HG03565 (cell line): ENCODE measurements at regions not wholly inside any gene's neighbourhood (a gene's known extent, or its start where the extent isn't known, plus 50 kb on each side); places are given as distances from the start of the nearest gene placed in this dataset.

Experiments
- ATAC-seq: cut with Tn5 transposase; IDR thresholded peaks from one replicate; pipeline ENCODE4 v1.9.1; 2021; ENCODE audit warnings: mild to moderate bottlenecking, moderate library complexity; ENCODE audit not compliant: unreplicated experiment

- ATAC-seq, result no peak
These were observed 150.0 kb upstream of the MYCN start for GRCh38 chr2:15790326-15790725.

- no peak for ATAC-seq
These were observed 149.5 kb upstream of the MYCN start for GRCh38 chr2:15790838-15791237.

DNA sequence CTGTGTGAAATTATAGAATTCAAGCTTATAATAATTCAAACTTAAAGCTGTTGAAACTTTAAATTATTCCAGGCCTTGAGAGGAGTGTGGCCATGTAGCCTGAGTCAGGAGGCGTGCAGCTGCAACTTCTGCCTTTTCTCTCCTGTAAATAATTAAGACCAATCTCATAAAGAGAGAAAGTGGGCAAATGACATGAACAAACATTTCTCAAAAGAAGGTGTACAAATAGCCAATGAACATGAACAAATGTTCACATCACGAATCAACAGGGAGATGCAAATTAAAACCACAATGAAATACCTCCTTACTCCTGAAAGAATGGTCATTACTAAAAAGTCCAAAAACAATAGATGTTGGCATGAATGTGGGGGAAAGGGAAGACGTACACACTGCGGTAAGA, 149.1 kb upstream of the MYCN start:
- ATAC-seq, result no peak

- ATAC-seq, result no peak
These were observed 148.0 kb upstream of the MYCN start for GRCh38 chr2:15792331-15792730.

DNA sequence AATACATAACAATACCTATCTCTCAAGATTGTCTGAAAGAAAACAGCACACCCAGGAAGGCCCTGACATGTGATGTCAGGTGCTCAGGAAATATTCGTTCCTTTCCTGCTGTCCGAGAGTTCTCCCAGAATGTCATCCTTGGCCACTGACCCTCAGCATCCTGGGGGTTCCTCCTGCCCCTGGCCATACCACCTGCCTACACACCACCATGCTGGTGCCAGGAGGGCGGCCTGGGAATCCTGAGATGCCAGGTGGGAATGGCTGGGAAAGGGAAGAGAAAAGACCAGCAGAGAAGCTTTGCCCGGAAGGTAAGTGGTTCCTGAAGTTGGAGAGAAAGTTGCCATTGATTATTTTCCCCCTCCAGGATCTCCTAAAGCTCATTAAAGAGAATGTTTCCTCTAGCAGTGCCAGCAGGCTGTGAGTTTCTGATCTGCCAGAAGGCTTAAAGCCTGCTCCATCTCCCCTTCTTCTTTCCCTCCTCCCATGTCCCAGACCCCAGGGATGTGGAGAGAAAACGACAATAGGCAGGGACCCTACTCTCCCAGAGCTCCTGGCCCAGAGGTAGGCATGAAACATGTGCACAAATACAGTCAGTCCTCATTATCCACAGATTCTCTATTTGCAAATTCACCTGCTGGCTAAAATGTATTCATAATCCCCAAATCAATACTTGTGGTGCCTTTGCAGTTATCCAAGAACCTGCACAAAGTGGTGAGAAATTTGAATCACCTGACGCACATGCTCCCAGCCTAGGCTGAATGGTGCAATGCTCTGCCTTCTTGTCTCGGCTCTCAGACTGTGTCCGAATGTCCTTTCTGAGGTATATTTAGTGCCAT, 147.1 kb upstream of the MYCN start:
- ATAC-seq, result no peak

DNA sequence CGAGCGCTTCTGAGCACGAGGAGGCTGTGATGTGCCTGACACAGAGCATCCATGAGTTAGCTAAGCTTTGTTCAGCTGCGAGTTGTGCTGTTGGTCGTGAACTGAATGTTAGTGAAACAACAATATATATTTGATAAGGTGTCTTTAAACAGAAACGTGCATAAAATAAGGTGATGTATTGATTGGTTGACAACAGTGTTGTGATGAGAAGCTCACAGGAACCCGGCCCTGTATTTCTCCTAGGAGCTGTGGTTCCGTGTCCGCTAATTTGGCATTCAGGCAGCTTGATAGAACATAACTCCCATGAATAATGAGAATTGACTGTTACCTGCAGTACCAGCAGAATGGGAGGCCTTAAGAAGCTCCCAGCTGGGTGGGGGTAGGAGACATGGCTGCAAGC, 146.4 kb upstream of the MYCN start:
- ATAC-seq, result no peak

- no peak for ATAC-seq
These were observed 145.7 kb upstream of the MYCN start for GRCh38 chr2:15794608-15795134.

DNA sequence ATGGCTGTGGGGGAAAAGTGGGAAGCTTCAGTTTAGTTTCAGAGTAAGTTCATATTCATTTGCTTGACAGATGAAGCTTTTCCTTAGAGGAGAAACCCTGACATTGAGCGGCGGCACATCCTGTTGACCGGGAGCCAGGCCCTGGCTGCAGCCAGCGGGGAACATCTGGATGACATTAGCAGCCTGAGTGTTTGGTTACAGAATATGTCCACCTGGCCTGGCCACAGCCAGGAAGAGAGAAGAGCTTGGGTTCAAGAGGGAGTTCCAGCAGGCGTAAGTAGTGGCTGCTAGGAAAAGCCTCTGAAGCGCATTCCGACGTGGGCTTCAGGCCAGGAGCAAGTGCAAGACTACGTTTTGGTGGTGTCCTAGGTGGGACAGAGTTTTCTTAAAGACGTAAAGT, 144.9 kb upstream of the MYCN start:
- no peak for ATAC-seq

GRCh38 chr2:15796167-15796942, 144.0 kb upstream of the MYCN start:
- no peak for ATAC-seq

GRCh38 chr2:15797231-15797938, 143.0 kb upstream of the MYCN start:
- no peak for ATAC-seq

DNA sequence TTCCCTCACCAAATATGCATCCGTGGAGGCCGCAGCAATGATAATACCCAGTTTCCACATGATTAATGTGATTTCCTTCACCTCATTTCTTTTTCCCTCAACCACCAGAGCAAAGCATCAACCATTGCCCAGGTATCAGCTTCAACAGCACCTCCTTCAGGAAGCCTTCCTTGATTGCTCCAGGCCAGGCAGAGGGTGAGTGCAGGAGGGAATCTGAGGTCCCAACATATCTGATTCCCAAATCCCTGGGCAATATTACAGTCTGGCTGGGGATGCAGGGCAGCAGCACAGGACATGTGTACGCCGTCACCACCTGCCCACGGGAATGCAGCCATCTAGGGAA, 142.4 kb upstream of the MYCN start:
- ATAC-seq, result no peak

DNA sequence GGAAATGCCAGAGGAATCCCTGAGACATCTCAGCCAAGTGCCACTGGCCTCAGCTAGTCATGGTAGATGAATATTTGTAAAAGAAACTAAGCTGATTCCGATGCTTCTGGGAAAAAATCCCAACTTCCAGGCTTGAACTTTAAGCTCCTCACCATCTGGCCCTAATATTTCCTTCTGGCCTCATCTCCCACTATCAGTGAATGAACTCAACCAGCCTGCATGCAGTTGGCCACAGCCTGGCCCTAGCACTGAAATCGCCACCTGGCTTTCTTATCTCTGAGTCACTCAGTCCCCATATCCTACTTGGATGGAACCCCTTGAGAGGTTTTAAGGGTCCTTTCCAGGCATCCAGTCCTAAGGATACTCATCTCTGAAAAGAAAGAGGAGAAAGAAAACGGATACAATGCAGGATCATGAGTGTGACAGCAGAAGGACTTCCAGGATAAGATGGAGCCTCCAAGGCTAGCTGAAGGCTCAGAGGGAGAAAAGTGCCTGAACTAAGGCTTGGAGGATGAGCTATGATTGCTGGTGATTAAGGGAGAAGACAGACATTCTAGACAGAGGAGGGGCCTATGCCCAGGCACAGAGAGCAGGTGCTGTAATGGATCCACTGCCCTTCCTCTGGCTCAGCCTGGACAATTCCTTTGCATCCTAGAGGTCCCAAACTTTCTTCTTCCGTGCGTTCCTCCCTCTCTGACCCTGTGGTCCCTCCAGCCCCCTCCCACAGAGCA, 141.5 kb upstream of the MYCN start:
- no peak for ATAC-seq

GRCh38 chr2:15799432-15799827, 140.9 kb upstream of the MYCN start:
- ATAC-seq, result peak; percentile 71

GRCh38 chr2:15800495-15801329, 139.6 kb upstream of the MYCN start:
- no peak for ATAC-seq

GRCh38 chr2:15801439-15801838, 138.9 kb upstream of the MYCN start:
- ATAC-seq, result no peak

DNA sequence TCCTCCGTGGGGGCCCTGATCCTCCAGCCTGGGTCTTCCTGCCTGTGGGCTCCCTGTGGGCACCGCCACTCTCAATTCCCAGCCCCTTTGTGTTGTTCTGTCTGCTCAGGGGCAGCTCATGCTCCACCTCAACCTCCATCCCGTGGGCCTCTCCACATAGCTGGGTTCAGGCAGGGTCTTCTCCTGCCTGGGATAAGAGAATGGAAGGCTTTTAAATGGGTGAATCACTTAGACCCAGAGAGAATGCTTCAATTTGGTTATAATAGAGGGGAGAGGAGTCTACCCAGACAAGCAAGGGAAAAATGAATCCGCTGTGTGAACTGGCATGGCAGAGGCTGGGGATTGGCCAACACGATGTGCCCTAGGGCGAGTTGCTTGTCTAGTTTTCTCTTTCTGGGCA, 138.4 kb upstream of the MYCN start:
- no peak for ATAC-seq

GRCh38 chr2:15802657-15803542, 137.4 kb upstream of the MYCN start:
- no peak for ATAC-seq

GRCh38 chr2:15803543-15804245, 136.7 kb upstream of the MYCN start:
- no peak for ATAC-seq
